B cell (primary cell): ENCODE measurements at regions not wholly inside any gene's neighbourhood (a gene's known extent, or its start where the extent isn't known, plus 50 kb on each side); places are given as distances from the start of the nearest gene placed in this dataset.

Experiments used
- ATAC-seq: fragments of 200-7000 bp; cut with Tn5 transposase; one replicate; pipeline ENCODE4 v1.10.0; 2021; ENCODE audit warnings: low read depth, mild to moderate bottlenecking, moderate number of reproducible peaks, moderate library complexity
- CTCF ChIA-PET: fragments of 350-600 bp; sonication (Branson Sonifier 250); formaldehyde crosslinking; loops from one replicate; lab custom pipeline; 2021; ENCODE audit warnings: antibody characterized with exemption, inconsistent platforms; lab: Charles Lee
- POLR2A ChIA-PET: fragments of 350-600 bp; sonication (Branson Sonifier 250); formaldehyde crosslinking; loops from one replicate; lab custom pipeline; 2021; ENCODE audit warnings: antibody characterized with exemption; lab: Charles Lee
- DNase-seq: peaks from one replicate; pipeline ENCODE4 v3.0.0; 2013
- H2AFZ ChIP-seq: 2 replicates; pipeline ENCODE4 v1.6.1; 2012; ENCODE audit warnings: mild to moderate bottlenecking, low read depth, low read length; ENCODE audit not compliant: insufficient read depth, poor library complexity, severe bottlenecking
- H3K27ac ChIP-seq, 2 donors: 1 replicate in 1 of 2; 2 replicates in 1 of 2; pipeline ENCODE4 v1.5.1; 2012 to 2013; ENCODE audit warnings: low read length in 2 of 2, mild to moderate bottlenecking in 2 of 2, moderate library complexity in 1 of 2
- H3K27me3 ChIP-seq, 4 experiments: fragments of 200-600 bp in 1 of 4; sonication (generic) in 1 of 4; replicated peaks in 1 of 4; 1 replicate in 2 of 4; 2 replicates in 2 of 4; pipeline versions ENCODE4 v1.6.1 to v1.7.0; 2013 to 2016; ENCODE audit warnings: low read length in 3 of 4, mild to moderate bottlenecking in 2 of 4, mixed read lengths in 1 of 4, moderate library complexity in 1 of 4; ENCODE audit not compliant: insufficient read depth in 4 of 4, control insufficient read depth in 3 of 4; ENCODE audit errors: control extremely low read depth in 1 of 4
- H3K36me3 ChIP-seq, 2 experiments: replicated peaks in 1 of 2; 1 replicate in 1 of 2; 2 replicates in 1 of 2; pipeline versions ENCODE4 v1.6.1 to v1.7.1; 2013; ENCODE audit warnings: low read length in 1 of 2; ENCODE audit not compliant: insufficient read depth in 2 of 2, control insufficient read depth in 1 of 2; ENCODE audit errors: control extremely low read depth in 1 of 2, extremely low read depth in 1 of 2
- H3K4me1 ChIP-seq, 2 donors: fragments of 200-600 bp in 1 of 2; sonication (generic) in 1 of 2; 1 replicate in 1 of 2; 2 replicates in 1 of 2; pipeline versions ENCODE4 v1.5.1 to v1.6.1; 2013 to 2017; ENCODE audit warnings: low read length in 2 of 2; ENCODE audit not compliant: control insufficient read depth in 2 of 2, insufficient read depth in 2 of 2
- H3K4me2 ChIP-seq: replicated peaks from 2 replicates; pipeline ENCODE3; 2012; ENCODE audit warnings: mild to moderate bottlenecking, low read depth, low read length; ENCODE audit not compliant: poor library complexity, severe bottlenecking
- H3K4me3 ChIP-seq, 5 experiments: fragments of 200-600 bp in 1 of 5; sonication (generic) in 1 of 5; 1 replicate in 3 of 5; 2 replicates in 2 of 5; pipeline versions ENCODE4 v1.5.1 to v1.7.0; 2011 to 2016; ENCODE audit warnings: low read length in 4 of 5, mild to moderate bottlenecking in 4 of 5, low read depth in 2 of 5, control low read depth in 1 of 5, moderate library complexity in 1 of 5; ENCODE audit not compliant: insufficient read depth in 1 of 5; ENCODE audit errors: control extremely low read depth in 1 of 5, extremely low read depth in 1 of 5
- H3K79me2 ChIP-seq: fragments of 200-600 bp; sonication (generic); one replicate; pipeline ENCODE4 v1.6.0; 2016; ENCODE audit warnings: low read length; ENCODE audit not compliant: control insufficient read depth, insufficient read depth
- H3K9ac ChIP-seq: fragments of 200-600 bp; sonication (generic); 2 replicates; pipeline ENCODE4 v1.6.1; 2017; ENCODE audit warnings: mild to moderate bottlenecking, low read length, moderate library complexity
- H3K9me3 ChIP-seq, 3 donors: one replicate each; pipeline versions ENCODE4 v1.6.1 to v1.7.1; 2013; ENCODE audit warnings: low read length in 2 of 3; ENCODE audit not compliant: control insufficient read depth in 2 of 3, insufficient read depth in 1 of 3; ENCODE audit errors: control extremely low read depth in 1 of 3
- H4K20me1 ChIP-seq: 2 replicates; pipeline ENCODE4 v1.6.0; 2012; ENCODE audit warnings: mild to moderate bottlenecking, low read length; ENCODE audit not compliant: insufficient read depth, control insufficient read depth, poor library complexity, severe bottlenecking
- H3K27ac Mint-ChIP-seq: one replicate; pipeline ENCODE4 v1.8.0; 2021; ENCODE audit warnings: mixed read lengths
- H3K27me3 Mint-ChIP-seq: one replicate; pipeline ENCODE4 v1.8.0; 2021; ENCODE audit warnings: mixed read lengths
- H3K4me1 Mint-ChIP-seq: one replicate; pipeline ENCODE4 v1.8.0; 2021; ENCODE audit warnings: mixed read lengths
- H3K4me3 Mint-ChIP-seq: one replicate; pipeline ENCODE4 v1.8.0; 2021; ENCODE audit warnings: mixed read lengths
- H3K9me3 Mint-ChIP-seq: one replicate; pipeline ENCODE4 v1.8.0; 2022; ENCODE audit warnings: mixed read lengths; ENCODE audit not compliant: insufficient read depth
- EZH2 ChIP-seq: IDR thresholded peaks from 2 replicates; pipeline ENCODE4 v1.6.1; 2012; ENCODE audit warnings: borderline replicate concordance, low read depth, mild to moderate bottlenecking, moderate library complexity, low read length; ENCODE audit not compliant: insufficient read depth, poor library complexity, severe bottlenecking
- WGBS: methylation state at CpG from one replicate; pipeline ENCODE4 v1.1.5; 2013; ENCODE audit warnings: missing lambda C conversion rate; ENCODE audit not compliant: insufficient coverage; 5-methylcytosine and 5-hydroxymethylcytosine counted together
- intact Hi-C: fragments of 100-400 bp; cut with micrococcal nuclease; formaldehyde crosslinking; loops from one replicate; pipeline ENCODE4 v1.10.0; 2022
- TF ChIP-seq, protein P1 (sequence below): fragments of 200-600 bp; IDR thresholded peaks from one replicate; pipeline ENCODE4 v1.8.0; 2022; ENCODE audit warnings: antibody characterized with exemption, mild to moderate bottlenecking

DNA sequence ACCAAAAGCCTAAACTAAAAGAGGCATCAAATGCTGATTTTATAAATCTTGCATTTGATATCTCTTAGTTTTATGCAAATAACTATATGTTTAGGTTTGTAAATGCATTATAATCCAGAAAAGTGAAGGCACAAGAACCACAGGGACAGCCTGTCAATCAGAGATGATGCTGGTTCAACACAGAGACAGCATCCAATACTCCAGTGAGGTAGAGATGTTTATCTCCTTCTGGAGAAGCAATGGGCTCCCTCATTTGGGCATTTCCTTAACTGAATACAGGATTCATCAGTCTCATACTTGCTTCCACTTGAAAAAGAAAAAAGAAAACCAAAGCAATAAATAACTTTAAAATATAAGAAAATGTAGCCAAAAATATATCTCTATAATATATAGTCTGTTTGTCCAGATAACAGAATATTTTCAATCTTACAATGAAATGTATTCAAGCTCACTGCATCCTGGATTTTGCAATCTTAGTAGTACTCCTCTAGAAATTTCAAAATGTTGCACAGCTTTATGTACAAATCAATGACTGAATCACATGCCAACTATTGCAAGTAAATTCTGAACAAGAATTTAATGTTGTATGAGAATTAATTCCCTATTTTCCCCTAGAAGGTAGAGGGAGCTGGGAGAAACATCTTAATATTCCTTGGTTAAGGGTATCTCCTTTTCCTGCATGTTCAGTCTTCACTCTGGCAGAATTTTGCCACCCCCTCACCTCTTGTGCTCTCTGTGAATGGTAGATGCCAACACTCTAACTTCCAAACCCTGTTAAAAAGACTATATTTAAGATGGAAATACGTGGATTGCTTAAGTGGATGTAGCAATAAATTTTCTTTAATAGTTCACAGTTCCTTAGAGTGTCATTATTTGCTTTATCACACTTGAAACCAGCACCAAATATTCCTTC, 191.1 kb upstream of the GAS1 start:
- H3K4me1 ChIP-seq: no peaks in the 10 kb centered on the region
- no peaks in the 10 kb centered on the region for H3K27me3 Mint-ChIP-seq
- no peaks in the 10 kb centered on the region for H3K9me3 ChIP-seq
- H3K79me2 ChIP-seq: no peaks in the 10 kb centered on the region
- DNase-seq (no peak), ATAC-seq (no peak)
- intact Hi-C loops: no loop called here
- no peak overlapping the region for H2AFZ ChIP-seq
- no peaks in the 10 kb centered on the region for H3K4me1 Mint-ChIP-seq
- H3K27ac Mint-ChIP-seq: no peak overlapping the region
- H4K20me1 ChIP-seq: no peaks in the 10 kb centered on the region
- H3K4me3 Mint-ChIP-seq: no peak overlapping the region
- no peaks in the 10 kb centered on the region for H3K36me3 ChIP-seq
- H3K4me2 ChIP-seq: no peak overlapping the region
- no peaks in the 10 kb centered on the region for H3K27me3 ChIP-seq
- H3K27ac ChIP-seq: no peak overlapping the region
- ChIA-PET CTCF (no interaction called here), POLR2A (no interaction called here)
- no peak overlapping the region for H3K4me3 ChIP-seq
- WGBS: no CpG with 5 or more reads among the region's 1 CpG
- TF ChIP-seq, protein P1, sequence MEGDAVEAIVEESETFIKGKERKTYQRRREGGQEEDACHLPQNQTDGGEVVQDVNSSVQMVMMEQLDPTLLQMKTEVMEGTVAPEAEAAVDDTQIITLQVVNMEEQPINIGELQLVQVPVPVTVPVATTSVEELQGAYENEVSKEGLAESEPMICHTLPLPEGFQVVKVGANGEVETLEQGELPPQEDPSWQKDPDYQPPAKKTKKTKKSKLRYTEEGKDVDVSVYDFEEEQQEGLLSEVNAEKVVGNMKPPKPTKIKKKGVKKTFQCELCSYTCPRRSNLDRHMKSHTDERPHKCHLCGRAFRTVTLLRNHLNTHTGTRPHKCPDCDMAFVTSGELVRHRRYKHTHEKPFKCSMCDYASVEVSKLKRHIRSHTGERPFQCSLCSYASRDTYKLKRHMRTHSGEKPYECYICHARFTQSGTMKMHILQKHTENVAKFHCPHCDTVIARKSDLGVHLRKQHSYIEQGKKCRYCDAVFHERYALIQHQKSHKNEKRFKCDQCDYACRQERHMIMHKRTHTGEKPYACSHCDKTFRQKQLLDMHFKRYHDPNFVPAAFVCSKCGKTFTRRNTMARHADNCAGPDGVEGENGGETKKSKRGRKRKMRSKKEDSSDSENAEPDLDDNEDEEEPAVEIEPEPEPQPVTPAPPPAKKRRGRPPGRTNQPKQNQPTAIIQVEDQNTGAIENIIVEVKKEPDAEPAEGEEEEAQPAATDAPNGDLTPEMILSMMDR: no peak
- no peak for TF ChIP-seq EZH2
- no peak overlapping the region for H3K9ac ChIP-seq
- no peaks in the 10 kb centered on the region for H3K9me3 Mint-ChIP-seq

DNA sequence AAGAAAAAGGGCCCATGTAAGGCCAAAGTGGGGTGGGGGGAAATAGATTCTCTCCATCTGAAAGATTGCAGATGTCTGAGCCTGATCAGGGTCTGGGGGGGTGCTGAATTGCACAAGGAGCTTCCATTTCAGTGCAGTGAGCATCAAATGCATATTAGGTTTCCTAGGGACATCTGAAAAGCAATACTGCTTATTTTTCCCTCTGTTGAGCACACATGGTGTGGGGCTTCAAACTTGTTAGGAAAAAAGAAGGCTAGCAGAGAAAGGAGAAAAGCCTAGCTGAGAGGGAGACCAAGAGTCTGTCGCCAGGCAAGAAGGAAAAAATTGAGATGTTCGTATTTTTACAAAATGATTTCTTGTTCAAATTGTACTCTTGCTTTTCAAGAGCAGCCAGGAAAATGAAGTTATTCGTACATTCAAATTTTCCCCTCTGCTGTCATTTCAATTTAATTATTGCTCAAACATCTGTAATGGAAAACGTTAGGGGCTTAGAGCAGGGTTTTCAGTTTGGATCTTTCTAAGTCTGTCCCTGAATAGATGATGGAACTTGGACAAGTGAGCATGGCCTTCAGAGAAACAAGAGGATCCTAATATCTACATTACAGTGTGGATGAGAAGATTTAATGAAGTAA, 191.9 kb upstream of the GAS1 start:
- Histone ChIP-seq H2AFZ (no peak overlapping the region), H3K36me3 (no peaks in the 10 kb centered on the region), H3K27me3 (no peaks in the 10 kb centered on the region), H3K4me1 (no peaks in the 10 kb centered on the region), H3K9ac (no peak overlapping the region), H3K4me2 (no peak overlapping the region), H3K4me3 (no peak overlapping the region), H4K20me1 (no peaks in the 10 kb centered on the region), H3K27ac (no peak overlapping the region), H3K9me3 (no peaks in the 10 kb centered on the region), H3K79me2 (no peaks in the 10 kb centered on the region)
- Mint-ChIP-seq H3K27ac (no peak overlapping the region), H3K4me1 (no peaks in the 10 kb centered on the region), H3K4me3 (no peak overlapping the region), H3K9me3 (no peaks in the 10 kb centered on the region), H3K27me3 (no peaks in the 10 kb centered on the region)
- DNase-seq (no peak), ATAC-seq (no peak)
- no CpG with 5 or more reads among the region's 4 CpGs for WGBS
- TF ChIP-seq, protein P1: no peak
- no peak for TF ChIP-seq EZH2
- POLR2A ChIA-PET: no interaction called here
- intact Hi-C loops: no loop called here
- CTCF ChIA-PET: no interaction called here
